GM10248 (cell line): ENCODE measurements at regions not wholly inside any gene's neighbourhood (a gene's known extent, or its start where the extent isn't known, plus 50 kb on each side); places are given as distances from the start of the nearest gene placed in this dataset.
"Not testable (repeated sequence)": the region's sequence is repeated elsewhere in the genome, so short reads cannot be mapped to it uniquely, and the experiment has no call there.

Experiments
- CTCF ChIA-PET: fragments of 300-600 bp; sonication (Branson Sonifier 250); formaldehyde crosslinking; extraction: SDS; loops from one replicate; lab custom pipeline; 2021; ENCODE audit warnings: antibody characterized with exemption; lab: Yijun Ruan, JAX
- POLR2A ChIA-PET: fragments of 350-650 bp; sonication (Branson Sonifier 250); formaldehyde crosslinking; extraction: SDS; loops from one replicate; lab custom pipeline; 2020; ENCODE audit warnings: antibody characterized with exemption; lab: Yijun Ruan, JAX
- DNase-seq: peaks from one replicate; pipeline ENCODE4 v3.0.0; 2012; ENCODE audit errors: extremely low spot score
- CTCF ChIP-seq: IDR thresholded peaks from 2 replicates; pipeline ENCODE4 v1.5.1; 2012; ENCODE audit warnings: mild to moderate bottlenecking, low read depth; ENCODE audit errors: extremely low read depth, missing control alignments, control extremely low read depth

- no peak for DNase-seq
- ChIA-PET CTCF (no interaction called here), POLR2A (no interaction called here)
- no peak for TF ChIP-seq CTCF
Measured at GRCh38 chr5:153939101-153939500, 99.6 kb downstream of the FAM114A2 start.

DNA sequence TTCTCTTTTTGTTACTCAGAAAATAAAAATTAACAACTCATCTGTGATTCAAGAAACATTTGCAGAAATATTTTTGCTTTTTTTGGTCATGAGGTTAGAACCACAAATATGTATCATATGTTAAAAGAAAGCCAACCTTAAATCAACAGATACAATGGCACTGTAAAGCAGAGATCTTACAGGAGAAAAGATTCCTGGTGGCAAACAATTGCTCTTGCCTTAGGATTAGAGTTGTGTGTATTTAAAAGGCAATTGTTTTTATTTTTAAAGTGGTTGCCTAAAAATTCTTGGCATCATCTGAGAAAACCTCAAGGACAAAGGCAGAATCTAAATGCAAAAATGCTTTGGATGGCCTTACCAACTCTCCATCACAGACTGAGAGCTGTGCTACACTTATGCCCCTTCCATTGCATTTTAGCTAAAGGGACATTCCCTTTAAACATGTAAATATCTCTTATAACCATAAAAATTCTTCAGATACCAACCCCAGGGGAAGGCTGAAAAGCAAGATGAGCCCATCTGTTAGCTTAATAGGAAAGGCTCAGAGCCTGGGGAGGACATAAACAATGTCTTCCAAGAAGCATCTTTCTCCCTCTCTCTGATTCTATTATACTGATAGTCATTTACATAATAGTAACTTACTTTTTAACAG is 100.4 kb downstream of the FAM114A2 start:
- ChIA-PET POLR2A (no interaction called here), CTCF (no interaction called here)
- no peak for DNase-seq
- no peak for TF ChIP-seq CTCF

- TF ChIP-seq CTCF: no peak
- ChIA-PET CTCF (no interaction called here), POLR2A (no interaction called here)
- no peak for DNase-seq
Measured at GRCh38 chr5:153937661-153938060, 101.0 kb downstream of the FAM114A2 start.

- CTCF ChIA-PET, POLR2A ChIA-PET, DNase-seq: not testable (repeated sequence)
Measured at GRCh38 chr5:153935151-153935550, 103.6 kb downstream of the FAM114A2 start.

- DNase-seq: no peak
- ChIA-PET CTCF (no interaction called here), POLR2A (no interaction called here)
- no peak for TF ChIP-seq CTCF
Measured at GRCh38 chr5:153926201-153926600, 112.5 kb downstream of the FAM114A2 start.

DNA sequence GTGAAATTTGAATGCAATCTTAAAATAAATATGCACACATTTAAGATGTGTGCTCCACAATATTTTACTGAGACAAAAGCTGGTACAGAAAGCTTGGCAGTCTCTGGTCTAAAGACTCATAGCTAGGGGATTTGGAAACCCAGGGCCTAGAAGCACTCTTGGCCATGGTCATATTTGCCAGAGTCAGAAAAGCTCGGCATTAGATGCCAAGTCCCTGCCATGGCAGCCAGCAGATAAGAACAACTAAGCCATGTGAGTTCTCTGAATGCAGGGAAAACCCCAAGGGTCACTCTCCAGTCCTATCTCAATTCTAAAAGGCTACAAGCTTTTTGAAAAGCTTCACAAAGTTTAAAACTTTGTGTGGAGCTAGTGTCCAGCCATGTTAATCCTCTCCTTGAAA is 119.5 kb downstream of the FAM114A2 start:
- no peak for DNase-seq
- no peak for TF ChIP-seq CTCF
- ChIA-PET POLR2A (no interaction called here), CTCF (interaction anchor here (1.9 kb wide), 1 partner anchor 46 kb away, joined by 5 read pairs; no protein-coding TSS in a partner anchor)

GRCh38 chr5:153907170-153907775 is 131.4 kb downstream of the FAM114A2 start:
- ChIA-PET CTCF (interaction anchor here (0.9 to 1.5 kb wide), 2 partner anchors 13 to 14 kb away, joined by 3 read pairs; no protein-coding TSS in a partner anchor), POLR2A (no interaction called here)
- DNase-seq: no peak
- no peak for TF ChIP-seq CTCF
